Astrocyte (in vitro differentiated cells and primary cell): ENCODE measurements at regions not wholly inside any gene's neighbourhood (a gene's known extent, or its start where the extent isn't known, plus 50 kb on each side); places are given as distances from the start of the nearest gene placed in this dataset.

Experiments used
- DNase-seq: peaks from one replicate; pipeline ENCODE4 v3.0.0-alpha.2; 2010; ENCODE audit warnings: low read depth
- FAIRE-seq: peaks from 2 replicates; lab custom pipeline; 2011; peaks lifted over from hg19 to GRCh38; lab: Jason Lieb, UNC
- H2AFZ ChIP-seq: 2 replicates; pipeline ENCODE4 v1.6.0; 2012; ENCODE audit warnings: low read depth, low read length, inconsistent platforms
- H3K27ac ChIP-seq: 2 replicates; pipeline ENCODE4 v1.5.1; 2011; ENCODE audit warnings: low read depth, low read length, inconsistent platforms
- H3K27me3 ChIP-seq: 2 replicates; pipeline ENCODE4 v1.6.0; 2011; ENCODE audit warnings: low read length, inconsistent platforms; ENCODE audit not compliant: insufficient read depth
- H3K36me3 ChIP-seq: 2 replicates; pipeline ENCODE4 v1.5.1; 2011; ENCODE audit warnings: low read length, inconsistent platforms; ENCODE audit not compliant: insufficient read depth
- H3K4me1 ChIP-seq: 2 replicates; pipeline ENCODE4 v1.5.1; 2011; ENCODE audit warnings: low read length, inconsistent platforms; ENCODE audit not compliant: insufficient read depth
- H3K4me2 ChIP-seq: 2 replicates; pipeline ENCODE4 v1.6.0; 2012; ENCODE audit warnings: low read length, inconsistent platforms
- H3K4me3 ChIP-seq: 2 replicates; pipeline ENCODE4 v1.5.1; 2011; ENCODE audit warnings: low read depth, mild to moderate bottlenecking, low read length, inconsistent platforms; ENCODE audit not compliant: insufficient read depth
- H3K79me2 ChIP-seq: 2 replicates; pipeline ENCODE4 v1.6.0; 2012; ENCODE audit warnings: mild to moderate bottlenecking, low read length, inconsistent platforms; ENCODE audit not compliant: insufficient read depth
- H3K9ac ChIP-seq: 2 replicates; pipeline ENCODE4 v1.6.0; 2012; ENCODE audit warnings: mild to moderate bottlenecking, low read length, inconsistent platforms
- H3K9me3 ChIP-seq: 2 replicates; pipeline ENCODE4 v1.5.1; 2012; ENCODE audit warnings: low read depth, mild to moderate bottlenecking, low read length, inconsistent platforms; ENCODE audit not compliant: insufficient read depth
- H4K20me1 ChIP-seq: 2 replicates; pipeline ENCODE4 v1.6.0; 2012; ENCODE audit warnings: low read length, inconsistent platforms; ENCODE audit not compliant: insufficient read depth
- H3K27ac Mint-ChIP-seq: one replicate; pipeline ENCODE4 v1.8.0; 2021; ENCODE audit warnings: mild to moderate bottlenecking, mixed read lengths; ENCODE audit not compliant: unreplicated experiment
- H3K27me3 Mint-ChIP-seq: one replicate; pipeline ENCODE4 v1.8.0; 2021; ENCODE audit warnings: low read depth, mixed read lengths; ENCODE audit not compliant: unreplicated experiment
- H3K36me3 Mint-ChIP-seq: one replicate; pipeline ENCODE4 v1.8.0; 2021; ENCODE audit warnings: low read depth, mixed read lengths; ENCODE audit not compliant: unreplicated experiment
- H3K4me1 Mint-ChIP-seq: one replicate; pipeline ENCODE4 v1.8.0; 2021; ENCODE audit warnings: low read depth, mixed read lengths; ENCODE audit not compliant: unreplicated experiment
- H3K4me3 Mint-ChIP-seq: one replicate; pipeline ENCODE4 v1.8.0; 2021; ENCODE audit warnings: mild to moderate bottlenecking, moderate library complexity, mixed read lengths; ENCODE audit not compliant: unreplicated experiment
- H3K9me3 Mint-ChIP-seq: one replicate; pipeline ENCODE4 v1.8.0; 2021; ENCODE audit warnings: mild to moderate bottlenecking, mixed read lengths; ENCODE audit not compliant: unreplicated experiment
- EZH2 ChIP-seq: IDR thresholded peaks from 2 replicates; pipeline ENCODE4 v1.6.1; 2012; ENCODE audit warnings: mild to moderate bottlenecking, low read length, inconsistent platforms; ENCODE audit not compliant: insufficient read depth
- TF ChIP-seq, protein P1 (sequence below): IDR thresholded peaks from 2 replicates; pipeline ENCODE4 v1.5.1; 2011; ENCODE audit warnings: low read depth, mild to moderate bottlenecking, inconsistent platforms, low read length, moderate library complexity; ENCODE audit not compliant: insufficient read depth

- Mint-ChIP-seq H3K4me1 (peaks cover 6% of the 10 kb centered on the region), H3K27me3 (no peaks in the 10 kb centered on the region), H3K4me3 (no peak overlapping the region), H3K27ac (no peak overlapping the region), H3K9me3 (no peaks in the 10 kb centered on the region), H3K36me3 (peaks cover 2% of the 10 kb centered on the region)
- H3K4me3 ChIP-seq: no peak overlapping the region
- H3K9me3 ChIP-seq: no peaks in the 10 kb centered on the region
- H2AFZ ChIP-seq: no peak overlapping the region
- no peak overlapping the region for H3K4me2 ChIP-seq
- no peak overlapping the region for H3K9ac ChIP-seq
- no peaks in the 10 kb centered on the region for H4K20me1 ChIP-seq
- H3K27me3 ChIP-seq: no peaks in the 10 kb centered on the region
- H3K27ac ChIP-seq: no peak overlapping the region
- FAIRE-seq (no peak), DNase-seq (no peak)
- TF ChIP-seq, protein P1, sequence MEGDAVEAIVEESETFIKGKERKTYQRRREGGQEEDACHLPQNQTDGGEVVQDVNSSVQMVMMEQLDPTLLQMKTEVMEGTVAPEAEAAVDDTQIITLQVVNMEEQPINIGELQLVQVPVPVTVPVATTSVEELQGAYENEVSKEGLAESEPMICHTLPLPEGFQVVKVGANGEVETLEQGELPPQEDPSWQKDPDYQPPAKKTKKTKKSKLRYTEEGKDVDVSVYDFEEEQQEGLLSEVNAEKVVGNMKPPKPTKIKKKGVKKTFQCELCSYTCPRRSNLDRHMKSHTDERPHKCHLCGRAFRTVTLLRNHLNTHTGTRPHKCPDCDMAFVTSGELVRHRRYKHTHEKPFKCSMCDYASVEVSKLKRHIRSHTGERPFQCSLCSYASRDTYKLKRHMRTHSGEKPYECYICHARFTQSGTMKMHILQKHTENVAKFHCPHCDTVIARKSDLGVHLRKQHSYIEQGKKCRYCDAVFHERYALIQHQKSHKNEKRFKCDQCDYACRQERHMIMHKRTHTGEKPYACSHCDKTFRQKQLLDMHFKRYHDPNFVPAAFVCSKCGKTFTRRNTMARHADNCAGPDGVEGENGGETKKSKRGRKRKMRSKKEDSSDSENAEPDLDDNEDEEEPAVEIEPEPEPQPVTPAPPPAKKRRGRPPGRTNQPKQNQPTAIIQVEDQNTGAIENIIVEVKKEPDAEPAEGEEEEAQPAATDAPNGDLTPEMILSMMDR: no peak
- no peak for TF ChIP-seq EZH2
- H3K79me2 ChIP-seq: no peaks in the 10 kb centered on the region
- H3K36me3 ChIP-seq: no peaks in the 10 kb centered on the region
- H3K4me1 ChIP-seq: no peaks in the 10 kb centered on the region
Measured at GRCh38 chr2:144146076-144146475, 373.8 kb downstream of the ZEB2 start.

DNA sequence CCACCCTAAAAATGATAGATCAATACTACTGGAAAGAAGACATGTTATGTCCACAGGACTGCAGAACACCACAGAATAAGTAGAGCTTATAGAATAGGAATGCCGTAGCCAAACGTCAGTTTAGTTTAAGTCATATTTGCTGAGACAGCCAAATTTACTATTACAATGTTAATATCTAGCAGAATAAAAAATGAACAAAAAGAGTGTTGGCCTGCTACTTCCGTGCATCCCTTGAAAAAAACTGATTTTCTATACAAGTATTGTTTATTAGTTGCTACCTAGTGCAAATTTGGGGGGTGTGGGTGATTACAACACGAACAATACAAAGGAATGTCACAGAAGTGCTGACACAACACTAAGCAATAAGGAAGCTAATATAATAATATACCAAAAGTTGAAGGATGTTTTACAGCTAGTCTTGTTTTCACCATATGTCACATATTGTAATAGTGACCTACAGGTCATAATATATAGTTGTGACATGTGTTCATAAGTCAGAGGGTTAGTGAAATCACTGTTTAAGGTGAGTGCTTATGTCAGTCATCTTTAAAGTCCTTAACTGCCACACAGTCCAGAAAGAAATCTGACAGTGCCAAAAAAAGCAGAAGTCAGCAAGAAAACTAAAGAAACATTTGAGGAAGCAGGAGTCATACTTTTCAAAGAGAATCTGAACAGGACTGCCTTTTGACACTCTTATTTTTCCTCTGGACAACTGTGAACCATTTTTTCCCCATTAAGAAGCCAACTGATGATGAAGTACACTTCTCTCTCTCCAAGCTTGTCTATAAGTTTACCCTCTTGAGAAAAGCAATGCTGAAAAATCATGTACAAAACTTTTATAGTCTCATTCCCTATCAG lies 376.4 kb downstream of the ZEB2 start:
- H3K27ac Mint-ChIP-seq: no peak overlapping the region
- Histone ChIP-seq H4K20me1 (no peaks in the 10 kb centered on the region), H3K9ac (no peak overlapping the region), H2AFZ (no peak overlapping the region), H3K4me2 (no peak overlapping the region), H3K4me1 (peaks cover 1% of the 10 kb centered on the region), H3K27ac (no peak overlapping the region), H3K27me3 (no peaks in the 10 kb centered on the region), H3K79me2 (no peaks in the 10 kb centered on the region), H3K36me3 (no peaks in the 10 kb centered on the region), H3K4me3 (no peak overlapping the region), H3K9me3 (no peaks in the 10 kb centered on the region)
- no peaks in the 10 kb centered on the region for H3K9me3 Mint-ChIP-seq
- H3K4me3 Mint-ChIP-seq: no peak overlapping the region
- FAIRE-seq: no peak
- peaks cover 2% of the 10 kb centered on the region for H3K36me3 Mint-ChIP-seq
- no peak for DNase-seq
- TF ChIP-seq, protein P1: no peak
- no peak for TF ChIP-seq EZH2
- H3K27me3 Mint-ChIP-seq: no peaks in the 10 kb centered on the region
- peaks cover 19% of the 10 kb centered on the region for H3K4me1 Mint-ChIP-seq

DNA sequence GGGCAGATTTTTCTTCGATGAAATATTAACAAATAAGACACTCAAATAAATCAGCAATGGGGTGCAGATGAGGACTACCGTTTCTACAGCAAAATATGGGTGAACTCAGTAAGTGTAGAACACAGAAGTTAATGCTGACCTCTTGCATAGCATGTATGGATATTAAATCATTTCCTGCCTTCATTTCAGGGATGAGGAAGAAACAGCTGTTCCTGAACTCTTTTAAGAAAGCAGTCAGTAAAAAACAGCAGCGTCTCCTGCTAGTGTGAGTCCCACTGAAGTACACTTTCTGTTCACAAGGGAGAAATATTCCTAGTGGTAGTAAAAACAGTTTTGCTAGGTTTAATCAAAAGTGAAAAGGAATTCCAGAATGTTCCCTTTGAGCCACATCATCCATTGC lies 379.0 kb downstream of the ZEB2 start:
- Histone ChIP-seq H3K79me2 (no peaks in the 10 kb centered on the region), H3K27ac (no peak overlapping the region), H3K9me3 (no peaks in the 10 kb centered on the region), H4K20me1 (no peaks in the 10 kb centered on the region), H3K4me1 (peaks cover 8% of the 10 kb centered on the region), H2AFZ (no peak overlapping the region), H3K4me2 (no peak overlapping the region), H3K36me3 (no peaks in the 10 kb centered on the region), H3K27me3 (no peaks in the 10 kb centered on the region), H3K4me3 (no peak overlapping the region), H3K9ac (no peak overlapping the region)
- DNase-seq (no peak), FAIRE-seq (no peak)
- Mint-ChIP-seq H3K4me3 (no peak overlapping the region), H3K27me3 (no peaks in the 10 kb centered on the region), H3K27ac (peak overlapping the region; percentile 63), H3K4me1 (peaks cover 30% of the 10 kb centered on the region), H3K9me3 (no peaks in the 10 kb centered on the region), H3K36me3 (peaks cover 2% of the 10 kb centered on the region)
- TF ChIP-seq, protein P1: no peak
- no peak for TF ChIP-seq EZH2
